ENCODE measurements at regions not wholly inside any gene's neighbourhood (a gene's known extent, or its start where the extent isn't known, plus 50 kb on each side); places are given as distances from the start of the nearest gene placed in this dataset.

DNA sequence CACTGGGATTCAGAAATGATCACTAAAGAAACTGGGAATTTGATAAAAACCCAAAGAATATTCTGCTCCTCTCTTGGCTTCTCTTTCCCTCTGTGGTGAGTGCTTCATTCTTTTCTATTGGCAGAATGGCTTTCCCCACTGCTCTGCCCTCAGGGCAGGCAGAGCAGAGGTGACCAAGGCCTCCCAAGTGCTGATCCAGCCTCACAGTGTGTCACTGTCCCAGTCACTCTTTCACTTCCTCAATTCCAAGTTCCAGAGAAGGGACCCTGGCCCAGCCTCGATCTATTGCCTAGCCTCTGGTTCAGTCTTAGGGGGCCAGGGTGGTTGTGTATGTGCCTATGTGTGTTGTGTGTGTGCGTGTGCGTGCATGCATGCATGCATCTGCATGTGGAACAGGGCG is 180.6 kb upstream of the TMTC4 start:
- POLR2A ChIA-PET = no interaction called here
- CTCF ChIA-PET = interaction anchor here (1.0 kb wide), 1 partner anchor 46 kb away, joined by 3 read pairs; no protein-coding TSS in a partner anchor
- DNase-seq (ENCODE audit: extremely low spot score) = no peak
- TF ChIP-seq, protein P1, sequence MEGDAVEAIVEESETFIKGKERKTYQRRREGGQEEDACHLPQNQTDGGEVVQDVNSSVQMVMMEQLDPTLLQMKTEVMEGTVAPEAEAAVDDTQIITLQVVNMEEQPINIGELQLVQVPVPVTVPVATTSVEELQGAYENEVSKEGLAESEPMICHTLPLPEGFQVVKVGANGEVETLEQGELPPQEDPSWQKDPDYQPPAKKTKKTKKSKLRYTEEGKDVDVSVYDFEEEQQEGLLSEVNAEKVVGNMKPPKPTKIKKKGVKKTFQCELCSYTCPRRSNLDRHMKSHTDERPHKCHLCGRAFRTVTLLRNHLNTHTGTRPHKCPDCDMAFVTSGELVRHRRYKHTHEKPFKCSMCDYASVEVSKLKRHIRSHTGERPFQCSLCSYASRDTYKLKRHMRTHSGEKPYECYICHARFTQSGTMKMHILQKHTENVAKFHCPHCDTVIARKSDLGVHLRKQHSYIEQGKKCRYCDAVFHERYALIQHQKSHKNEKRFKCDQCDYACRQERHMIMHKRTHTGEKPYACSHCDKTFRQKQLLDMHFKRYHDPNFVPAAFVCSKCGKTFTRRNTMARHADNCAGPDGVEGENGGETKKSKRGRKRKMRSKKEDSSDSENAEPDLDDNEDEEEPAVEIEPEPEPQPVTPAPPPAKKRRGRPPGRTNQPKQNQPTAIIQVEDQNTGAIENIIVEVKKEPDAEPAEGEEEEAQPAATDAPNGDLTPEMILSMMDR (IDR thresholded peaks at IDR 0.05; ENCODE audit: control extremely low read depth, extremely low read depth, low read depth, missing control alignments) = no peak

DNA sequence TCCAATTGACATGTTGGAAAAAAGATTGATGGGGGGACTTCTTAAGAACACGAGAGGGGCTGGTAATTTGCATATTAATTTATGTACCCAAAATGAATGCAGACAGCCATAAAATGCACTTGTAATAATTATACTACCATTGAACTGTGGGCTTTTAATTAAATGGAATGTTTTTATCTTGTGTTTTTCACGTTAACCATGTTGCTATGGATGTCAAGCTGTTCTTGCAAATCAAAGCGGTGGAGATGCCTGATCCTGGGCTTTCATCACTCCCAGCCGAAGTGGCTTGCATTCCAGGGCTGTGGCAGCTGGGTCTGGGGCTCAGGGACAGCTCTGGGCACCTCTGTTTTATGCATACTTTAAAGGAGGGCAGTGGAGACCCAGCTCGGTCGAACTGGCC is 179.4 kb upstream of the TMTC4 start:
- POLR2A ChIA-PET = no interaction called here
- DNase-seq (ENCODE audit: extremely low spot score) = no peak
- TF ChIP-seq, protein P1 (IDR thresholded peaks at IDR 0.05; ENCODE audit: control extremely low read depth, extremely low read depth, low read depth, missing control alignments) = no peak
- CTCF ChIA-PET = interaction anchor here (1.0 kb wide), 1 partner anchor 45 kb away, joined by 3 read pairs; no protein-coding TSS in a partner anchor

DNA sequence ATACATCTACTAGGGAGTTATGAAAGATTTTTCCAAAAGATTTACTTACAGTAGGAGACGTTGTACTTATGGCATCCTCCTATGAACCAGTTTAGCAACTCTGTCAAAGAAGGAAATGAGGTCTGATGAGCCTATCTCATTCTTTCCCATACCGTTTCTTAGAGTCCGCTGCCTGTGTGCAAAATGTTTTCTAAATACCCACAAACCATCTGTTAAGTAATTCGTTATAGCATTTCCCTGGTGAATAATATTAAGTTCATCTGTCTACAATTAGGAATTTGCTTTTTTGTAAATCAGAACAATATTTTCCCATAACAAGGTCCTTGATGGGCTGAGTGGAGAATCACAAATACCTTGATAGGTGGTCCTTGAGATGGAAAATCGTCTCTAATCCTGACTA is 178.8 kb upstream of the TMTC4 start:
- POLR2A ChIA-PET = no interaction called here
- DNase-seq (ENCODE audit: extremely low spot score) = no peak
- CTCF ChIA-PET = no interaction called here
- TF ChIP-seq, protein P1 (IDR thresholded peaks at IDR 0.05; ENCODE audit: control extremely low read depth, extremely low read depth, low read depth, missing control alignments) = no peak

DNA sequence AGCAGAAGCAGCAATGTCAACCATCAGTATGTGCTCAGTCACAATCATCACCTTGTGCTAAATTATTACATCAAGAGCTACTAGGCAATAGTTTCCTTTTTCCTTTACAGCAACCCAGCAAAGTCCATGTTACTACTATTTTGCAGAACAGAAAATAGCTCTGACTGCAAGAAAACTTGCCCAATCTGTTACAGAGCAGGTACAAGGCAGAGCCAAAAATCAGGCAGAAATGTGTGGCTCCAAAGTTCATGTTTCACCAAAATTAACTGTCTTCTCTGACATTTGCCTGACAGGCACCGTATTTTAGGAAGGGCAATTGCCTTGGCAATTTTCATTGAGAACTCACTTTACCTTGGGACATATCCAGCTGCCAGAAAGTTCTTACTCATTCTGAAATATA is 177.6 kb upstream of the TMTC4 start:
- POLR2A ChIA-PET = no interaction called here
- no peak for DNase-seq (ENCODE audit: extremely low spot score)
- TF ChIP-seq, protein P1 (IDR thresholded peaks at IDR 0.05; ENCODE audit: control extremely low read depth, extremely low read depth, low read depth, missing control alignments) = no peak
- CTCF ChIA-PET = no interaction called here

DNA sequence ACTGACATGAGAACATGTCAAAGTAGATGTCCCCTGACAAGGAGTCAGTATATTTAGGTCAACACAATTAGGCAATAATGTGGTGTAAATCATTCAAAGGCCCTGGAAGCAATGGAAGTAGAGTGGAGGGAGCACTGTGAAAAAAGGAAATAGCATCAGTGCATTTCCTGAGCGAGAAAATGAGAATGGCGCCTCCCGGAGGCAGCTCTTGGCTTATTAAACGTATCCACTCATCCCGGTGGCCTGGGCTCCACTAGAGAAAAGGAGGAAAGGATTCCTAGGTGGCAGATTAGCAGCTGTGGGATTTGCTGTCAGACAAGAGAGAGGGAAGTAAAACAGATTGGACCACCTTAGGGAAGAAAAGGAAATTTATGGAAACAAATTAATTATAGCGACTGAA is 173.7 kb upstream of the TMTC4 start:
- no peak for DNase-seq (ENCODE audit: extremely low spot score)
- TF ChIP-seq, protein P1 (IDR thresholded peaks at IDR 0.05; ENCODE audit: control extremely low read depth, extremely low read depth, low read depth, missing control alignments) = no peak
- CTCF ChIA-PET = no interaction called here
- POLR2A ChIA-PET = no interaction called here

DNA sequence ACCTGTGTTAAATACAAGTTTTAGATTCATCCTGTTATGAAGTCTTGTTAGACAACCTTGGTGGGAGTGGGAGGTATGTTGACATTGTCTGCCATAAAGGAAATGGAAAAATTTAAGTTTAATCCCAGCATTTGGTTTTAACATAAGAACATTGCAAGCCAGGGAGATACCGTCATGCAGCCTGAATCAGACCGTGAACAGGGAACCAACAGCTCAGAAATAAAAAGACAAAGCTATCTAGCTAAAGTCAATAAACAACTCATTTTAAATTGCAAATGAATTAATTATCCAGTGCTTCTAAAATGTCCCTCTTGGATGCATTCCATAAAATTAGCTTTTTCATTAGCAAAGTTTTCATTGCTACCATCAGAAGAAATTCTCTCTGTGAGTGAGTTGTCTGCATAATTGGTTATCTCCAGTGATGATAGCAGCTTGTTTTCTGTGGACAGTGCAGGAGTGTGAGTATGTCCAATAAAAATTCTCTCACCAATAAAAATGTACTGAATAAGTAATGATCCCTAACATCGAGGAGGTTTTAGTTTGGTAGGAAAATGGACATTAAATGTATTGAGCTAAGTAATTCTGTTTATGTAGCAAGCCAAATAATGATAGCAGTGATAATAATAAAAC is 170.6 kb upstream of the TMTC4 start:
- DNase-seq (ENCODE audit: extremely low spot score) = no peak
- TF ChIP-seq, protein P1 (IDR thresholded peaks at IDR 0.05; ENCODE audit: control extremely low read depth, extremely low read depth, low read depth, missing control alignments) = no peak
- CTCF ChIA-PET = no interaction called here
- POLR2A ChIA-PET = no interaction called here

All from GM10248 (cell line).